Trophoblast cell (in vitro differentiated cells and primary cell): ENCODE measurements at regions not wholly inside any gene's neighbourhood (a gene's known extent, or its start where the extent isn't known, plus 50 kb on each side); places are given as distances from the start of the nearest gene placed in this dataset.

Experiments
- DNase-seq, 2 donors: peaks; one replicate each; pipeline ENCODE4 v3.0.0-alpha.2; 2016
- H2AFZ ChIP-seq: 2 replicates; pipeline ENCODE4 v1.6.1; 2013; ENCODE audit warnings: low read length, moderate library complexity, mild to moderate bottlenecking; ENCODE audit not compliant: insufficient read depth, poor library complexity
- H2AK5ac ChIP-seq: 2 replicates; pipeline ENCODE4 v1.6.1; 2013; ENCODE audit warnings: mild to moderate bottlenecking, low read length
- H2BK120ac ChIP-seq: 2 replicates; pipeline ENCODE4 v1.6.1; 2013; ENCODE audit warnings: low read length, mild to moderate bottlenecking, moderate library complexity; ENCODE audit not compliant: insufficient read depth, poor library complexity
- H2BK12ac ChIP-seq: 2 replicates; pipeline ENCODE4 v1.6.1; 2013; ENCODE audit warnings: mild to moderate bottlenecking, low read length, moderate library complexity
- H2BK5ac ChIP-seq: 2 replicates; pipeline ENCODE4 v1.6.1; 2013; ENCODE audit warnings: low read length, low read depth, moderate library complexity, mild to moderate bottlenecking; ENCODE audit not compliant: poor library complexity
- H3K14ac ChIP-seq: 2 replicates; pipeline ENCODE4 v1.6.1; 2013; ENCODE audit warnings: mild to moderate bottlenecking, low read length
- H3K18ac ChIP-seq: 2 replicates; pipeline ENCODE4 v1.6.1; 2013; ENCODE audit warnings: mild to moderate bottlenecking, low read length
- H3K23ac ChIP-seq: 2 replicates; pipeline ENCODE4 v1.6.1; 2013; ENCODE audit warnings: low read length
- H3K27ac ChIP-seq: 2 replicates; pipeline ENCODE4 v1.5.1; 2013; ENCODE audit warnings: low read depth, mild to moderate bottlenecking, inconsistent platforms, low read length, moderate library complexity
- H3K27me3 ChIP-seq: 2 replicates; pipeline ENCODE4 v1.6.1; 2013; ENCODE audit warnings: inconsistent platforms, mild to moderate bottlenecking, low read length, moderate library complexity; ENCODE audit not compliant: insufficient read depth
- H3K36me3 ChIP-seq, 2 experiments: 1 replicate in 1 of 2; 2 replicates in 1 of 2; pipeline ENCODE4 v1.6.1; 2013; ENCODE audit warnings: low read length in 2 of 2, mild to moderate bottlenecking in 2 of 2, moderate library complexity in 1 of 2; ENCODE audit not compliant: insufficient read depth in 2 of 2, control insufficient read depth in 1 of 2
- H3K4ac ChIP-seq: 2 replicates; pipeline ENCODE4 v1.6.1; 2013; ENCODE audit warnings: low read depth, mild to moderate bottlenecking, low read length, moderate library complexity
- H3K4me1 ChIP-seq, 2 experiments: 1 replicate in 1 of 2; 2 replicates in 1 of 2; pipeline ENCODE4 v1.6.1; 2013; ENCODE audit warnings: low read length in 2 of 2, mild to moderate bottlenecking in 2 of 2, moderate library complexity in 1 of 2; ENCODE audit not compliant: insufficient read depth in 2 of 2, control insufficient read depth in 1 of 2
- H3K4me2 ChIP-seq: 2 replicates; pipeline ENCODE4 v1.6.1; 2013; ENCODE audit warnings: inconsistent platforms, mild to moderate bottlenecking, low read length, moderate library complexity
- H3K4me3 ChIP-seq: 2 replicates; pipeline ENCODE4 v1.5.1; 2013; ENCODE audit warnings: mild to moderate bottlenecking, low read depth, low read length, inconsistent platforms
- H3K79me1 ChIP-seq: one replicate; pipeline ENCODE4 v1.6.1; 2013; ENCODE audit warnings: low read length
- H3K79me2 ChIP-seq: 2 replicates; pipeline ENCODE4 v1.6.1; 2013; ENCODE audit warnings: low read length, mild to moderate bottlenecking; ENCODE audit not compliant: control insufficient read depth, insufficient read depth, poor library complexity
- H3K9ac ChIP-seq: 2 replicates; pipeline ENCODE4 v1.6.1; 2013; ENCODE audit warnings: mild to moderate bottlenecking, low read length
- H3K9me3 ChIP-seq: 2 replicates; pipeline ENCODE4 v1.6.1; 2013; ENCODE audit warnings: low read depth, mild to moderate bottlenecking, control low read depth, inconsistent platforms, low read length; ENCODE audit not compliant: insufficient read depth
- H4K12ac ChIP-seq: 2 replicates; pipeline ENCODE4 v1.6.1; 2013; ENCODE audit warnings: low read depth, mild to moderate bottlenecking, low read length, moderate library complexity
- H4K8ac ChIP-seq: 2 replicates; pipeline ENCODE4 v1.6.1; 2013; ENCODE audit warnings: low read depth, mild to moderate bottlenecking, low read length, moderate library complexity
- H4K91ac ChIP-seq: one replicate; pipeline ENCODE4 v1.6.1; 2013; ENCODE audit warnings: low read depth, mild to moderate bottlenecking, low read length, moderate library complexity
- WGBS: extraction: QIAGEN DNeasy Blood & Tissue Kit; methylation state at CpG from one replicate; pipeline ENCODE4 v1.1.7; 2013; ENCODE audit warnings: missing lambda C conversion rate; ENCODE audit not compliant: insufficient read length, insufficient coverage; ENCODE audit errors: extremely low coverage; 5-methylcytosine and 5-hydroxymethylcytosine counted together

GRCh38 chr5:135680713-135681112, 101.9 kb upstream of the CXCL14 start:
- Histone ChIP-seq H3K36me3 (no peaks in the 10 kb centered on the region), H3K4ac (no peak overlapping the region), H3K4me3 (no peak overlapping the region), H3K4me2 (no peak overlapping the region), H3K4me1 (no peaks in the 10 kb centered on the region), H3K23ac (no peak overlapping the region), H2AFZ (no peak overlapping the region), H3K9me3 (peaks cover 3% of the 10 kb centered on the region), H2AK5ac (no peak overlapping the region), H4K91ac (no peak overlapping the region), H2BK120ac (no peak overlapping the region), H3K9ac (no peak overlapping the region), H4K8ac (no peak overlapping the region), H3K79me1 (no peaks in the 10 kb centered on the region), H3K18ac (no peak overlapping the region), H3K79me2 (no peaks in the 10 kb centered on the region), H3K27me3 (no peaks in the 10 kb centered on the region), H2BK5ac (no peak overlapping the region), H3K27ac (no peak overlapping the region), H4K12ac (no peak overlapping the region), H2BK12ac (no peak overlapping the region), H3K14ac (no peak overlapping the region)
- WGBS: no CpG with 5 or more reads among the region's 5 CpGs
- no peak for DNase-seq

GRCh38 chr5:135678640-135679268, 100.0 kb upstream of the CXCL14 start:
- Histone ChIP-seq H3K36me3 (no peaks in the 10 kb centered on the region), H3K79me2 (no peaks in the 10 kb centered on the region), H3K27ac (no peak overlapping the region), H3K79me1 (no peaks in the 10 kb centered on the region), H3K4me3 (no peak overlapping the region), H4K8ac (no peak overlapping the region), H3K23ac (no peak overlapping the region), H4K12ac (no peak overlapping the region), H3K27me3 (no peaks in the 10 kb centered on the region), H3K4ac (no peak overlapping the region), H3K14ac (no peak overlapping the region), H2BK12ac (no peak overlapping the region), H2BK120ac (no peak overlapping the region), H4K91ac (no peak overlapping the region), H3K9ac (no peak overlapping the region), H3K9me3 (peaks cover 3% of the 10 kb centered on the region), H3K4me2 (no peak overlapping the region), H2AFZ (no peak overlapping the region), H3K4me1 (no peaks in the 10 kb centered on the region), H3K18ac (no peak overlapping the region), H2BK5ac (no peak overlapping the region), H2AK5ac (no peak overlapping the region)
- DNase-seq: no peak
- no CpG with 5 or more reads among the region's 2 CpGs for WGBS

- no peak overlapping the region for H3K9ac ChIP-seq
- no peak overlapping the region for H4K91ac ChIP-seq
- no peaks in the 10 kb centered on the region for H3K79me1 ChIP-seq
- no peak overlapping the region for H2BK120ac ChIP-seq
- 100% methylated on average over 1 of the region's 3 CpGs for WGBS
- no peaks in the 10 kb centered on the region for H3K4me1 ChIP-seq
- H2AFZ ChIP-seq: no peak overlapping the region
- no peaks in the 10 kb centered on the region for H3K27me3 ChIP-seq
- no peak overlapping the region for H3K27ac ChIP-seq
- no peak for DNase-seq
- H4K12ac ChIP-seq: no peak overlapping the region
- H3K4me3 ChIP-seq: no peak overlapping the region
- H3K9me3 ChIP-seq: peaks cover 2% of the 10 kb centered on the region
- H3K4me2 ChIP-seq: no peak overlapping the region
- no peak overlapping the region for H2BK5ac ChIP-seq
- no peak overlapping the region for H3K4ac ChIP-seq
- H2AK5ac ChIP-seq: no peak overlapping the region
- H3K36me3 ChIP-seq: no peaks in the 10 kb centered on the region
- H3K18ac ChIP-seq: no peak overlapping the region
- no peak overlapping the region for H3K23ac ChIP-seq
- H4K8ac ChIP-seq: no peak overlapping the region
- H3K14ac ChIP-seq: no peak overlapping the region
- no peaks in the 10 kb centered on the region for H3K79me2 ChIP-seq
- no peak overlapping the region for H2BK12ac ChIP-seq
These were observed 93.2 kb upstream of the CXCL14 start for GRCh38 chr5:135671966-135672365.

GRCh38 chr5:135671052-135671705, 92.4 kb upstream of the CXCL14 start:
- Histone ChIP-seq H3K79me1 (no peaks in the 10 kb centered on the region), H2AK5ac (no peak overlapping the region), H4K12ac (no peak overlapping the region), H4K91ac (no peak overlapping the region), H2AFZ (no peak overlapping the region), H3K9ac (no peak overlapping the region), H3K4ac (no peak overlapping the region), H3K36me3 (no peaks in the 10 kb centered on the region), H3K14ac (no peak overlapping the region), H3K23ac (no peak overlapping the region), H2BK12ac (no peak overlapping the region), H3K9me3 (peaks cover 2% of the 10 kb centered on the region), H2BK120ac (no peak overlapping the region), H3K18ac (no peak overlapping the region), H3K4me1 (no peaks in the 10 kb centered on the region), H3K27me3 (no peaks in the 10 kb centered on the region), H3K4me2 (no peak overlapping the region), H2BK5ac (no peak overlapping the region), H3K79me2 (no peaks in the 10 kb centered on the region), H3K27ac (no peak overlapping the region), H3K4me3 (no peak overlapping the region), H4K8ac (no peak overlapping the region)
- no peak for DNase-seq
- WGBS: no CpG with 5 or more reads among the region's 5 CpGs
